CD4-positive, alpha-beta T cell treated with Interleukin-17A for 1 hour (primary cell): ENCODE measurements at regions not wholly inside any gene's neighbourhood (a gene's known extent, or its start where the extent isn't known, plus 50 kb on each side); places are given as distances from the start of the nearest gene placed in this dataset.
"Not testable (repeated sequence)": the region's sequence is repeated elsewhere in the genome, so short reads cannot be mapped to it uniquely, and the experiment has no call there.

ENCODE experiments used
- DNase-seq: peaks from one replicate; pipeline ENCODE4 v3.0.0-alpha.2; 2020

GRCh38 chr2:53342248-53342647, 425.4 kb upstream of the CHAC2 start:
- DNase-seq: no peak

DNA sequence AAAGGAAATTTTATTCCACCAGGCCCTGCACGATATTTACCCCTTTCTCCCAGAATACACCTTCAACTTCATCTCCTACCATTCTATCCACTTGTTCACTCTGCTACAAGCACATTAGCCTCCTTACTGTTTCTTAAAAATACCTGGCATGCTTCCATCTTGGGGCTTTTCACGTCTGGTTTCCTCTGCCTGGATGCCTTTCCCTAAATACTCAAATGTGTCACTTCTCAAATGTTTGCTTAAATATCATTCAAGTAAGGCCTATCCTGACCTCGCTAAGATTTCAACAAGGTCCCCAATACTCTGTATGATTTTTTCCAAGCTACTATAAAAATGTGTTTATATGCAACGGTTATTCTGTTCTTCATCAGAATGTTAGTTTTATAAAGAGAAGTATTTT, 433.0 kb upstream of the CHAC2 start:
- no peak for DNase-seq

DNA sequence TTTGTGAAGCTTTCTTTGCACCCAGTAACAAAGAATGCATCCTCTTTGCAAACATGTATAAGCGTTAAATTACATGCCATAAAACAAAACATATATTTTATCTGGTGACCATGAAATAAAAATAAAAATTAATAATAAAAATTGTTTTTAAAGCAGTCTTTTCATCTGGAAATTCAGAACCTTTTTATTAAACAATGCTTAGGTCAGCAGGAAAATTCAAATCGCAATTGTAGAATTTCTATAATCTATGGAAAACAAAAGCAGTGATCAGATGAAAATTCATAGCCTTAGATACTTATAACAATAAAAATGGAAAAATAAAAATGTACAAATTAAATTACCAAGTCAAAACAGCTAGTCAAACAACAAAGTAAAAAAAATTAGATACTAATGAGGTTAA, 435.9 kb upstream of the CHAC2 start:
- no peak for DNase-seq

DNA sequence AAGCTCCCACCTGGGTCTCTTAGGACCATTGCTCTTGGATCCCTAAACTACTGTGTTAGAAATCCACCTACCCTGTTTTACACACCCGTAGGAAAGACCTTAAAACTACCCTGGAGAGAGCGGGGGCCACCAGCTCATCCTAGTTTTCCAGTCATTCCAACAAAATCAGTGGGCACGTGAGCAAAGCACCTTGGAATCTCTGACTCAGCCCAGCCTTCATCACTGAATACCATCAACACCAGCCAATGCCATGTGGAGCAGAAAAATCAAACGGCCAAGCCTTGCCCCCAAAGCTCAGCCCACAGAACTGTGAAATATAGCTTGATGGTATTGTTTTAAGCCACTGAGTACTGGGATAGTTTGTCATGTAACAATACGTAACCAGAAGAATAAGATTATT, 449.7 kb upstream of the CHAC2 start:
- no peak for DNase-seq

DNA sequence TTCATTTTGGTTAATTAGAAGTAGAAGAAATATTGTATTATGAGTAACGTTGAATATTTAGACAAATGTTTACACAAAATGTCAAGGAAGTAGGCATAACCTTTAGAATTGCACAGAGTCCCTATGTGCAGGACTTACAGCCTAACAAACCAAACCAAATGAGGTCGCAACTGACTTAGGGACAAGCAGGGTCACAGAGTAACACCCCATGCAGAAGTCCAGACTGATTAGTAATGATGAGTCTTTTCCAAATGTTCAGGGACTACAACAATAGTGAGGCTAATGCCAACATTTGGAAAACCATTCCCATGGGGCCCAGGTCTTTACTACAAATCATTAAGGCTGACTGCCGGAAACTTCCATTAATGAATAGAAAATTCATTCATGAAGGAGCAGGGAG, 452.5 kb upstream of the CHAC2 start:
- no peak for DNase-seq

DNA sequence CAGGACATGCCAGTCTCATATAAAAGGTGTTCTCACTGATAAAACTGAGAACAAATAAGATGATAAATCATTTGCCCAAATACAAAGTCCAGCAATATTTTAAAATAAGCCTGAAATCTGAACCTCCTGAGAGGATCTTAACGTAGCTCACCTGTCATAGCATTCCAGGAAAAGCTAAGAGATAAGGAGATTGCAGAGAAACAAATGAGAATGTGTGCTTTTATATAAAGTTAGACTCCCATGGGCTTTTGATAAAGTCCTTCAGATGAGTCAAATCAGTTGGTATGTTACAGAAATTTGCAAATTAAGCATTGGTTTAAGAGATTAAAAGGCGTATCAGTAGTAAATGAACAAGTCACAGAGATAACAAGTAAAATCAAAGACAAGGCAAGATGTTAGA, 452.9 kb upstream of the CHAC2 start:
- no peak for DNase-seq

- not testable (repeated sequence) for DNase-seq
Measured at GRCh38 chr2:53313644-53314043, 454.0 kb upstream of the CHAC2 start.

- DNase-seq: no peak
Measured at GRCh38 chr2:53312721-53313120, 454.9 kb upstream of the CHAC2 start.

DNA sequence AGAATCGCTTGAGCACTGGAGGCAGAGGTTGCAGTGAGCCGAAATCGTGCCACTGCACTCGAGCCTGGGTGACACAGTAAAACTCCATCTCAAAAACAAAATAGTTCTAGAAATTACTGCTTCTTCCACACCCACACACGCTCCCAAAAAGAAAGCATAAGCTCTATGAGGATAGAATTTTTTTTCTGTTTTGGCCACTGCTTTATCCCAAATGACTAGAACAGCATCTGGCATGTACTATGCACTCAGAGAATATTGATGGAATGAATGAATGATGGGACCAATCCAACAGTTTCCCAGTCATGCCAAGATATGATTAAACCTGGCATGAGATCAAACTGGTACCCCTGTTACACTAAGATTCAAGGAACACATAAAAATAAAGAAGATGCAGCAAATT, 455.4 kb upstream of the CHAC2 start:
- DNase-seq: no peak

- no peak for DNase-seq
Measured at GRCh38 chr2:53303012-53303578, 464.5 kb upstream of the CHAC2 start.

DNA sequence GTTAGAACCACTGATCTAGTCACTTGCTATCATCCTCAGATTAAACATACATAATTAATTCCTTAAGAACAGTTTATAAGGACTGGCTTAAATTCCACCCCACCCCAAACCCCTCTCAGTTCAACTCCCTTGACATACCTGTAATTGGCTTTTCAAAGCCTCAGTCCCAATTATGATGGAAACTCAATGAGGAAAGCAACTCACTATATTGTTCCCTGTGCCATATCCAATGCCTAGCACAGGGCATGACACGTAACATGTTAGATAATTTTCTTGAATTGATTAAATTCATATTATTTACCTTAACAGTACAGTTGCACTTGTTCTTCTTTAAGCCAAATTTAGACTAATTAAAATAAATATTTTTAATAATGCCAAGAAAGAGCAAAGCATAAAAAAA, 465.1 kb upstream of the CHAC2 start:
- DNase-seq: no peak

DNA sequence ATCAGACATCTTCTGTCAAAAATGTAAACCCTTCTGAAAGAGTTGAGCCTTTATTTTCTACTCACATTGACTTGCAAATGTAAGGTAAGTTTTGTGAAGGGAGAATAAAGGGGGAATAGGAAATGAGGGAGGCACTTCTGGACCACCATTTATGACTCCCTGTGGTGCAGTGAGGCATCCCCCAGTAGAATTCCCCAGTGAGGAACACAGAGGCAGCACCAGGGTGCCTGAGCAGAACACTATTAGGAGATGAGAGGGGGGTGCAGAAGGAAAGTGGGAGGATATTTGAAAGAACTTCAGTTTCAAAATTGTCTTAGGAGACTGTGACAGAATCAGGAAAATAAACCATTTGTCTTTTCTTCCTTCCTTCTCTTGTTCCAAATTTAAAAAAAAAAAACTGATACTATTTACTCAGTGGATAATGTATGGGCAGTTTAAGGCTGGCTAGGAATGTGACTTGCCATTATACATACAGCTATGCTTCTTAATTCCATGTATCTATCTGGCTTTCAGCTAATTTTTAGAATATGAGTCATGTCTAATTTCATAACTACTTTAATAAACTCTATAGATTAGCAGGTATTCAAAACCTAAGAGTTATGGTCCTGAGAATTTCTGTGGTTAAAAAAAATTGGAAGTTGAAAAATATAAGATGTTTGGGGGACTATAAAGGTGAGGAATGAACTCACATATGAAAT, 478.1 kb upstream of the CHAC2 start:
- no peak for DNase-seq

DNA sequence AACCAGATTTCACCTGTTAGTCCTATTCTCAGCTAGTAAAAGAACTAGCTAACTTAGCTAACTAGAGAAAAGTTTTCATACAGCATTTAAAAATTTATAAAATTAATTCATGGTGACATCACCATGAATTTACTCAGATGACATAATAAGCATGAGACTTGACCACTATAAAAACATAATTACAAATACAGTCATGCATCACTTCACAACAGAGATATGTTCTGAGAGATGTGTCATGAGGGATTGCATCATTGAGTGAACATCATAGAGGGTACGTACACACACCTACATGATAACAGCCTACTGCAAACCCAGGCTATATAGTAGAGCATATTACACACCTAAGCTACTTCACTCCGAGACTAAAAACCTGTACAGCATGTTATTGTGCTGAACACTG, 481.3 kb upstream of the CHAC2 start:
- DNase-seq: no peak

DNA sequence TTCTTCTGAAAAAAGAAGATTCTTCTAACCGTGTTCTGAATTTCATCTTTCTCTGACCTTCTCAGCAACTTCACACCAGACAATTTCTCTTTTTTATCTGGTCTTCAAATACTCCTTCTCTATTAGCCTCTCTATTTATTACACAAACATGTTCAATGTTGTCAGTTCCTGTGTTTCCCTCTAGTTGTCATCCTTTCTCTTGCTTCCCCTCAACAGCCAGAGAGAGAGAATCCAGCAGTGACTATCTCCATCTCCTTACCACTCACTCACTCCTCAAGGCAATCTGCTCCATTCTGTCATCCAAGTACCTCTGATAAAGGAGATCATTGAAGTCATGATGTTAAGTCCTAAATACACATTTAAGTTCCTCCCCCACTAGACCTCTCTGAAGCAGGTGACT, 491.9 kb upstream of the CHAC2 start:
- DNase-seq: no peak

DNA sequence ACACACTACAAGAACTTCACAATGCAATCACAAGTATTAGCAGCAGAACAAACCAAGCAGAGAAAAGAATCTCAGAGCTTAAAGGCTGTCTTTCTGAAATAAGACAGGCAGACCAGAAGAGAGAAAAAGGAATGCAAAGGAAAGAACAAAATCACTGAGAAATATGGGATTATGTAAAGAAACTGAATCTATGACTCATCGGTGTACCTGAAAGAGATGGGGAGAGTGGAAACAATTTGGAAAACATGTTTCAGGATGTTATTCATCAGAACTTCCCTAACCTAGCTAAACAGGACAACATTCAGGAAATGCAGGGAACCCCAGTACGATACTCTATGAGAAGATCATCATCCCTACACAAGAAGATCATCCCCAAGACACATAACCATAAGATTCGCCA, 499.0 kb upstream of the CHAC2 start:
- DNase-seq: no peak

- DNase-seq: peak; percentile 0
Measured at GRCh38 chr2:53268086-53268485, 499.5 kb upstream of the CHAC2 start.

DNA sequence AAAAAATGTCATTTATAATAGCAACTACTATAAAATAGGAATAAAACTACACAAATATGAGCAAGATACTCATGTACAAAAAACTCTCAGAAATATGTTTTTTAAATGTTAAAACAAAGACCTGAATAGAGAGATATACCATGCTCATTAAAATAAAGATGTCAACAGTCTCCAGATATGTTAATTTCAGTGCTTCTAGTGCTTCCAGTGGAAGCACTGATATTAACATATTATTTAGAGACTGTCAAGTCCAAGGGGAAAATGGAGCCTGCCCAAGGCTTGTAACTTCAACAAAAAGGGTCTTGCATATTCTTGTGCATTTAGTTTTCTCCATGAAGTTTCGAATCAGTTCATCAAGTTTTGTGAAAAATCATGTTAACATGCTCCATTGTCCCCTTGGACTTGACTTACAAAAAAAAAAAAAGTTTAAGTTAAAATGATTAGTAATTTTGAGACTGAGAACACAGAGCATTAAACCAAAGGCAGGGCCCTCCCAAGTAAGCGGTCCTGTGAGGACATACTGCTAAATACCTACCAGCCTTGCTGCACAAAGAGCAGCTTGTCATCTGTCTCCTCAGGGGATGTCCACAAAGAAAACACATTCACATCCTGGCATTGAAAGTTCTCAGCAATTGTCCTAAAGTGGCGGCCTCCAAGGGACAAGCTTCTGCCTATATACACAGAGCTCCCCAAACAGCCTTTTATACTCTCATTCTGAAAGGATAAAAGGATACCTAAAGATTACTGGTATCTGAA, 501.9 kb upstream of the CHAC2 start:
- DNase-seq: no peak

DNA sequence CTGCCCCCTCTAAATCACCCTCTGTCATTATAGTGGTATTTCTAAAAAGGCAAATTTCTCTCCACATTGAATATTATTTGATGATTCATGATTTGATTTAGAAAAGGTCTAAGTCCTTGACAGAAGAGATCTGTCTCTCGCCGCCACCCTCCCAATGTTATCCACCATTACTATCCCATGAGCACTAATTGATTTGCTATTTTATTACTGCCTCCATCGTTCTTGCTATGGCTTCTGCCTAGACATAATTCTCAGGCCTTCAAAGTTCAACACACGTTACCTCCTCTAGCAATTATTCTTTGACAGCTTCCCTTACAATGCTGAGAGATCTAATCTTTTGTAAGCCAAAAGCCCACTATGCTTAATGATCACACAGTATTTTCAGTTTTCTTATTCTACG, 507.0 kb upstream of the CHAC2 start:
- no peak for DNase-seq

- no peak for DNase-seq
Measured at GRCh38 chr2:53259395-53260009, 508.1 kb upstream of the CHAC2 start.

DNA sequence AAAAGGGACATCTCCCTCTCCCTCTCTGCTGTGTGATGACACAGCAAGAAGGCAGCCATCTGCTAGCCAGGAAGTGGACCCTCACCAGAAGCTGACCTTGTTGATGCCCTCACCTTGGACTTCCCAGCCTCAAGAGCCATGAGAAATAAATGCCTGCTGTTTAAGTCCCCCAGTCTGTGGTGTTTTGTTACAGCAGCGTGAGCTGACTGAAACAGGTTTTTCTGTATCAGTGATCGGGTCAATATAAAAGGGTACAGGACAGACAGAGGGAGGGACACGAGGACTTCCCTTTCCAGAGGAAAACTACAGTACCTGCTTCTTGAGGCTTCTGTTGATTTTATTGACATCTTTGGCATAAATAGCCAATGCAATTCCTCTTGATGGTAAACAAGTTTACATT, 510.3 kb upstream of the CHAC2 start:
- DNase-seq: no peak

- no peak for DNase-seq
Measured at GRCh38 chr2:53253244-53253643, 514.4 kb upstream of the CHAC2 start.

- no peak for DNase-seq
Measured at GRCh38 chr2:53252115-53252514, 515.5 kb upstream of the CHAC2 start.

- no peak for DNase-seq
Measured at GRCh38 chr2:53247956-53248735, 519.5 kb upstream of the CHAC2 start.
